ENCODE measurements at regions not wholly inside any gene's neighbourhood (a gene's known extent, or its start where the extent isn't known, plus 50 kb on each side); places are given as distances from the start of the nearest gene placed in this dataset.

GRCh38 chr1:181972256-181972655 is 89.3 kb downstream of the ZNF648 start:
- TF ChIP-seq POLR2A (IDR thresholded peaks at IDR 0.05), result no peak
- TF ChIP-seq, protein P1, sequence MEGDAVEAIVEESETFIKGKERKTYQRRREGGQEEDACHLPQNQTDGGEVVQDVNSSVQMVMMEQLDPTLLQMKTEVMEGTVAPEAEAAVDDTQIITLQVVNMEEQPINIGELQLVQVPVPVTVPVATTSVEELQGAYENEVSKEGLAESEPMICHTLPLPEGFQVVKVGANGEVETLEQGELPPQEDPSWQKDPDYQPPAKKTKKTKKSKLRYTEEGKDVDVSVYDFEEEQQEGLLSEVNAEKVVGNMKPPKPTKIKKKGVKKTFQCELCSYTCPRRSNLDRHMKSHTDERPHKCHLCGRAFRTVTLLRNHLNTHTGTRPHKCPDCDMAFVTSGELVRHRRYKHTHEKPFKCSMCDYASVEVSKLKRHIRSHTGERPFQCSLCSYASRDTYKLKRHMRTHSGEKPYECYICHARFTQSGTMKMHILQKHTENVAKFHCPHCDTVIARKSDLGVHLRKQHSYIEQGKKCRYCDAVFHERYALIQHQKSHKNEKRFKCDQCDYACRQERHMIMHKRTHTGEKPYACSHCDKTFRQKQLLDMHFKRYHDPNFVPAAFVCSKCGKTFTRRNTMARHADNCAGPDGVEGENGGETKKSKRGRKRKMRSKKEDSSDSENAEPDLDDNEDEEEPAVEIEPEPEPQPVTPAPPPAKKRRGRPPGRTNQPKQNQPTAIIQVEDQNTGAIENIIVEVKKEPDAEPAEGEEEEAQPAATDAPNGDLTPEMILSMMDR (IDR thresholded peaks at IDR 0.05), result no peak

All from Peyer's patch (tissue), 4 donors.